NCI-H2196 treated with DMSO at 0.1 percent for 48 hours (cell line): ENCODE measurements at regions not wholly inside any gene's neighbourhood (a gene's known extent, or its start where the extent isn't known, plus 50 kb on each side); places are given as distances from the start of the nearest gene placed in this dataset.

Experiments
- DNase-seq: peaks from one replicate; lab custom pipeline; 2025; ENCODE audit not compliant: unreplicated experiment; lab: John Stamatoyannopoulos, UW

- no peak for DNase-seq
Measured at GRCh38 chr15:62757535-62757934, 285.0 kb upstream of the TPM1 start.

DNA sequence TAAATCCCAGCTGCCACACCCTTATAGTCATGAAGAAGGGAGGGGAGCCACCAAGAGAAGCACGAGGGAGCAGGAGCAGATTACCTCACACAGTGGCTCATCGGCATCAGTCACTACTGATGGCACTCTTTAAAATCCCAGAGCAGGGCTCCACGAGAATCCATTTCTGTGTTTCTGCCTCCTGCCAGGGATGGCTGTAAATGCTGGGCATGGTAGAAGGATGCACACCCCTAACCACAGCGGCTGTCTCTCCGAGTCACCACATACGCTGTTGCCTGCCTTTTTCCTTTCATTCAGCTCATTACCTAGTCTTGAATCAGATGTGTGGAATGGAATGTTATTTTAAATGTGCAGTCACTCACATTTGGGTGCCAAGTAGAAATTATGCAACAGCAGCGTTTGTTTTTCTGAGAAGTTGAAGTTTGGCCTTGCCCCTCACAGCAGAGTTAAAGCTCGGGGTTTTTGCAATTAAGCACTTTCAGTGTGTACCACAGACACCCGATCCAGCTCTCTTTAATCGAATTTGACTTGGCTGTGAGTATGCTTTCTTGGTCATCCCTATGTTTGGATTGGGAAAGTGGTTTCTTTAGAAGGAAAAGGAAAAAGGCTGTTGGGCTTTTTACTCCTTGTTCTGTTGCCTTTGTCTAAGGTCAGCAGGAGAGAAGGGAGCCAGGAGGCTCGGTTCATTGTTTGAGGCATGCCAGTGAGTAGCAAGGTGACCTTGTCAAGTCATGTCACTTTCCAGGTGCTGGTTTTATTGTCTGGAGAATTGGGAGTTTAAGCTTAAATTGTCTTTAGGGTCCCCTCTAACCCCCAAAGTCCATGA, 284.2 kb upstream of the TPM1 start:
- DNase-seq: no peak

- DNase-seq: no peak
Measured at GRCh38 chr15:62758952-62759349, 283.6 kb upstream of the TPM1 start.

- DNase-seq: no peak
Measured at GRCh38 chr15:62760538-62760937, 282.0 kb upstream of the TPM1 start.

- no peak for DNase-seq
Measured at GRCh38 chr15:62765916-62766315, 276.6 kb upstream of the TPM1 start.

- no peak for DNase-seq
Measured at GRCh38 chr15:62766599-62766998, 275.9 kb upstream of the TPM1 start.

DNA sequence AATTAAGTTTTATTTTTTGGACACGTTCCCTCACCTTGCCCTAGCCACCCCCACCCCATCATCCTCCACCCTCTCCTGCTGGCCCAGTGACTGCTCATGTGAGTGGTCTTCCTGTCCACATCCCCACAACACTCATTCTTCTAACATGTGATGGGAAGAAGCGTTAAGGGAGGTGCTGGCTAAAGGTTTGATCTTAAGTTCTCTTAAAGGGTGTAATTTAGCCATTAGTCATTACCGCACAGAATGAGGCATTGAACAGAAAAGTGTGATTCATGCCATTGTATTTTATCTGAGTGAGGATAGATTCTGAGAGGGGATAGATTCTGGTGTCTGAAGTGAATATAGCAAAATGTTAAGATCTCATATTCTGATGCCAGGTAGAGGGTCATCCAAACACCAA, 272.9 kb upstream of the TPM1 start:
- DNase-seq: no peak

DNA sequence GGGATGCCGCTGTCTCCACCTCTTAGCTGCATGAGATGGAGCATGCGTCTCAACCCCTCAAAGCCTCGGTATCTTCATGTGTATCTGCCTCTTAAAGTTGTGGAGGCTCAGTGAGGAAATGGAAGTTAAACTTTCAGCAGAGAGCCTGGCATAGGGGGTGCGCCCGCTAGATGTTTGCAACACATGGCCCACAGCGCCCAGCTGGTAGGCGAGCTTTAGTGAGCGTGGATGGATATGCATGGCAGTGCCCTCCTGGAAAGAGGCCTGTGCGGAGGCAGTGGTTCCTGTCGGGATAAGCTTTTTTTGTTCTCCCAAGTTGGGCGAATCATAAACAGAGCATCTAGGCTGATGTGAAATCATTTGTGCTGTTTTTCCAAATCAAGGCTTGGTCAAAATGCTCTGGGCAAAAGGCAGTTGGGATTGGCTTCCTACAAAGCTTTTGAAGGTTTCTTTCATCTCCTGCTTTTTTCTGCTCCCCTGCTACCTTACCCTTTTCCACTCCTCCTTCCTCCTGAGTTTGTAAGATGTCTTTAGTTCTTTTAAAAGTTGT, 272.4 kb upstream of the TPM1 start:
- no peak for DNase-seq

- DNase-seq: no peak
Measured at GRCh38 chr15:62770752-62771151, 271.8 kb upstream of the TPM1 start.

DNA sequence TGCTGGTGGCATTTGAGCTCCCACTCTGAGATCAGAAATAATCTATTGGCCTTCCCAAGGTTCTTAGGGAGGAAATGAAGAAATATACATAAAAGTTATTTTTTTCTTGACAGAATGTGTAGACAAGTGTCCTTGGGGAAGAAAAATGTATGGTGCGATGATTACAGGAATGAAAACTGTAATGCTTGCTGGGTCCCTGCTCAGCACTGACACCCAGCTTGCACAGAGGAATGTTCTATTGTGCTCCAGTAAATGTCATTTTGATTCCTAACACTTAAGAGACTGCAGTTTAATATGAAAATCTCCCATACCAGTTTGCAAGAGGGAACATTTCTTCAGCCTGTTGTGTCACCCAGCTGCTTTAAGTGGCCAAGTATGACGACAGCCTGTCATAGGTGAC, 271.3 kb upstream of the TPM1 start:
- no peak for DNase-seq

GRCh38 chr15:62773369-62774165, 269.0 kb upstream of the TPM1 start:
- DNase-seq: no peak

DNA sequence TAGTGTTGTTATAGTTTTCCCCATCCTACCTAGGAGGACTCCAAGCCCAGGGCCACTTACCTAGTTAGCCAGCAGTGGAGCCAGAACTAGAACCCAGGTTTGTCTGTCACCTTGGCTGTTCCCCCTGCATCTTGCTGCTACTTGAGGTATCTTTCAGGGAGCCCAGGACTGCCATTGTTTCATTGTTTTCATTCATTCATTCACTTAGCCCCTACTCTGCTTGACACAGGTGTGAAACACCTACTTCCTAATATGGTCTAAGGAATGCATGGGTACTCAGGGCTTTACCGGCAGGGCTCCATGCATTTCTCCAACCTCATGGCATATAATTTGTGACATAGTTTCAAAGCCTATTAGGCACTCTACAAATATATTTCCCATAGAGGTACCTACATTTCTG, 266.6 kb upstream of the TPM1 start:
- DNase-seq: no peak

- no peak for DNase-seq
Measured at GRCh38 chr15:62777671-62778070, 264.9 kb upstream of the TPM1 start.

GRCh38 chr15:62779036-62779770, 263.3 kb upstream of the TPM1 start:
- DNase-seq: no peak

DNA sequence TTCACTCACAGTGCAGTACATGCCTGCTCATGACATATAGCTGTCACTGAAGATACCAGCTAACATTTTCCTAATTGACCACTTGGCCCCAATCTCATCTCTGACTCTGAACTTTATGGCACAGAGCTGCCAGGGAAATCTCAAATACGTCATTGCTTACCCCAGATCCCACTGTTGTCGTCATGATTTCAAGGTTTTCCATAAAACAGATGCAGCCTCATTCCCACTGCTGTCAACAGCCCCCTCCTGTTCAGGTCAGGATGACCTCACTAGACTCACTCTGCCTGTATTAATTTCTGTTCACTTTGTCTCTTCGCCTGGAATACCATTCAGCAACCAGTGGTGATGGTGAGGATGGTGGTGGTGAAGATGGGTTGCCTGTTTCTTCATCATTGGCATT, 262.6 kb upstream of the TPM1 start:
- no peak for DNase-seq

DNA sequence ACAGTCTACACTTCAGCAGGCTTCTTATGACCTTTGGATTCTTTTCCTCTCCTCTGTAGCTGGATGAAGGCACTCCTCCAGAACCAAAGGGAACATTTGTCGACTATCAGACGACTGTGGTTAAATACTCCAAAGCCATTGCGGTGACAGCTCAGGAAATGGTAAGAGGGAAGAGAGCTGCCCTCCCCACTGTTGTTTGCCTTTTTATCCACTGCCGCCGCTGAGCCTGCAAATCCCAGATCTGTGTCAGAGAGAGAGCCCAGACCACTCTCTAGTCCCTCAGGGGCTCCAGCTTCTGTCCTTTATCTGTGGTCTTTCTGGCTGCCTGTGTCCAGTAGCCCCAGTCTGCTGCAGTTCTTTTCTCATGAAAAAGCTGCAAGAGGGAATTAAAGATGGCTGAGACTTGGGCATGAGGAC, 261.5 kb upstream of the TPM1 start:
- no peak for DNase-seq

GRCh38 chr15:62782071-62782841, 260.3 kb upstream of the TPM1 start:
- DNase-seq: peak; percentile 59

- no peak for DNase-seq
Measured at GRCh38 chr15:62782896-62783295, 259.7 kb upstream of the TPM1 start.

- no peak for DNase-seq
Measured at GRCh38 chr15:62783303-62783957, 259.1 kb upstream of the TPM1 start.
